ENCODE measurements at regions not wholly inside any gene's neighbourhood (a gene's known extent, or its start where the extent isn't known, plus 50 kb on each side); places are given as distances from the start of the nearest gene placed in this dataset.

- Histone ChIP-seq H3K27me3 (ENCODE audit: control insufficient read depth, insufficient read depth, low read length, poor library complexity, severe bottlenecking) (no peaks in the 10 kb centered on the region), H3K9ac (ENCODE audit: extremely low read depth, low read length, poor library complexity, severe bottlenecking) (no peak overlapping the region), H3K9me3 (ENCODE audit: control insufficient read depth, low read length) (no peaks in the 10 kb centered on the region), H3K4me1 (ENCODE audit: control insufficient read depth, insufficient read depth, low read length) (peaks cover 3% of the 10 kb centered on the region), H3K4me3 (ENCODE audit: low read length) (no peak overlapping the region), H3K27ac (ENCODE audit: low read depth, low read length) (no peak overlapping the region), H3K36me3 (ENCODE audit: control insufficient read depth, insufficient read depth, low read length) (no peaks in the 10 kb centered on the region)
- peaks cover 9% of the 10 kb centered on the region for H3K4me1 Mint-ChIP-seq
- no peak for DNase-seq
- no peak overlapping the region for H3K27ac Mint-ChIP-seq
- TF ChIP-seq, protein P1, sequence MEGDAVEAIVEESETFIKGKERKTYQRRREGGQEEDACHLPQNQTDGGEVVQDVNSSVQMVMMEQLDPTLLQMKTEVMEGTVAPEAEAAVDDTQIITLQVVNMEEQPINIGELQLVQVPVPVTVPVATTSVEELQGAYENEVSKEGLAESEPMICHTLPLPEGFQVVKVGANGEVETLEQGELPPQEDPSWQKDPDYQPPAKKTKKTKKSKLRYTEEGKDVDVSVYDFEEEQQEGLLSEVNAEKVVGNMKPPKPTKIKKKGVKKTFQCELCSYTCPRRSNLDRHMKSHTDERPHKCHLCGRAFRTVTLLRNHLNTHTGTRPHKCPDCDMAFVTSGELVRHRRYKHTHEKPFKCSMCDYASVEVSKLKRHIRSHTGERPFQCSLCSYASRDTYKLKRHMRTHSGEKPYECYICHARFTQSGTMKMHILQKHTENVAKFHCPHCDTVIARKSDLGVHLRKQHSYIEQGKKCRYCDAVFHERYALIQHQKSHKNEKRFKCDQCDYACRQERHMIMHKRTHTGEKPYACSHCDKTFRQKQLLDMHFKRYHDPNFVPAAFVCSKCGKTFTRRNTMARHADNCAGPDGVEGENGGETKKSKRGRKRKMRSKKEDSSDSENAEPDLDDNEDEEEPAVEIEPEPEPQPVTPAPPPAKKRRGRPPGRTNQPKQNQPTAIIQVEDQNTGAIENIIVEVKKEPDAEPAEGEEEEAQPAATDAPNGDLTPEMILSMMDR (conservative IDR thresholded peaks at IDR 0.05): no peak
- H3K4me3 Mint-ChIP-seq: no peak overlapping the region
- WGBS, 2 experiments (ENCODE audit: insufficient coverage in 1 of 2, insufficient read length in 1 of 2): 81 to 86% methylated on average over 4 to 7 of the region's 7 CpGs
- H3K36me3 Mint-ChIP-seq (ENCODE audit: low read depth): no peaks in the 10 kb centered on the region
- H3K9me3 Mint-ChIP-seq: no peaks in the 10 kb centered on the region
- H3K27me3 Mint-ChIP-seq (ENCODE audit: insufficient read depth): no peaks in the 10 kb centered on the region
These were observed 281.5 kb upstream of the KLF3 start for GRCh38 chr4:38382520-38382919.

GRCh38 chr4:38383646-38384121 lies 280.3 kb upstream of the KLF3 start:
- DNase-seq: no peak
- Histone ChIP-seq H3K36me3 (ENCODE audit: control insufficient read depth, insufficient read depth, low read length) (no peaks in the 10 kb centered on the region), H3K9ac (ENCODE audit: extremely low read depth, low read length, poor library complexity, severe bottlenecking) (no peak overlapping the region), H3K27ac (ENCODE audit: low read depth, low read length) (no peak overlapping the region), H3K4me1 (ENCODE audit: control insufficient read depth, insufficient read depth, low read length) (peaks cover 3% of the 10 kb centered on the region), H3K27me3 (ENCODE audit: control insufficient read depth, insufficient read depth, low read length, poor library complexity, severe bottlenecking) (no peaks in the 10 kb centered on the region), H3K4me3 (ENCODE audit: low read length) (no peak overlapping the region), H3K9me3 (ENCODE audit: control insufficient read depth, low read length) (no peaks in the 10 kb centered on the region)
- 91 to 94% methylated on average over 3 of the region's 3 CpGs for WGBS, 2 experiments (ENCODE audit: insufficient coverage in 1 of 2, insufficient read length in 1 of 2)
- peaks cover 9% of the 10 kb centered on the region for H3K4me1 Mint-ChIP-seq
- no peak overlapping the region for H3K4me3 Mint-ChIP-seq
- H3K9me3 Mint-ChIP-seq: no peaks in the 10 kb centered on the region
- no peaks in the 10 kb centered on the region for H3K36me3 Mint-ChIP-seq (ENCODE audit: low read depth)
- H3K27ac Mint-ChIP-seq: no peak overlapping the region
- TF ChIP-seq, protein P1 (conservative IDR thresholded peaks at IDR 0.05): no peak
- H3K27me3 Mint-ChIP-seq (ENCODE audit: insufficient read depth): no peaks in the 10 kb centered on the region

GRCh38 chr4:38385093-38386004 lies 278.6 kb upstream of the KLF3 start:
- WGBS, 2 experiments (ENCODE audit: insufficient coverage in 1 of 2, insufficient read length in 1 of 2): 88 to 92% methylated on average over 3 to 6 of the region's 6 CpGs
- no peaks in the 10 kb centered on the region for H3K27me3 ChIP-seq (ENCODE audit: control insufficient read depth, insufficient read depth, low read length, poor library complexity, severe bottlenecking)
- H3K36me3 Mint-ChIP-seq (ENCODE audit: low read depth): no peaks in the 10 kb centered on the region
- H3K36me3 ChIP-seq (ENCODE audit: control insufficient read depth, insufficient read depth, low read length): no peaks in the 10 kb centered on the region
- H3K9me3 ChIP-seq (ENCODE audit: control insufficient read depth, low read length): peaks cover 11% of the 10 kb centered on the region
- H3K9me3 Mint-ChIP-seq: peaks cover 14% of the 10 kb centered on the region
- TF ChIP-seq, protein P1 (conservative IDR thresholded peaks at IDR 0.05): no peak
- peak; percentile 53 for DNase-seq
- H3K27ac ChIP-seq (ENCODE audit: low read depth, low read length): no peak overlapping the region
- H3K27ac Mint-ChIP-seq: no peak overlapping the region
- H3K4me3 Mint-ChIP-seq: no peak overlapping the region
- H3K4me1 ChIP-seq (ENCODE audit: control insufficient read depth, insufficient read depth, low read length): peaks cover 3% of the 10 kb centered on the region
- peaks cover 9% of the 10 kb centered on the region for H3K4me1 Mint-ChIP-seq
- H3K27me3 Mint-ChIP-seq (ENCODE audit: insufficient read depth): no peaks in the 10 kb centered on the region
- H3K9ac ChIP-seq (ENCODE audit: extremely low read depth, low read length, poor library complexity, severe bottlenecking): no peak overlapping the region
- no peak overlapping the region for H3K4me3 ChIP-seq (ENCODE audit: low read length)

Data from endodermal cell (in vitro differentiated cells).